H1 (cell line): ENCODE measurements at regions not wholly inside any gene's neighbourhood (a gene's known extent, or its start where the extent isn't known, plus 50 kb on each side); places are given as distances from the start of the nearest gene placed in this dataset.

Experiments
- CTCF ChIA-PET: fragments of 300-600 bp; sonication (Branson Sonifier 250); formaldehyde crosslinking; loops from one replicate; lab custom pipeline; 2021; ENCODE audit not compliant: partially characterized antibody; lab: Charles Lee
- POLR2A ChIA-PET: fragments of 300-600 bp; sonication (Branson Sonifier 250); formaldehyde crosslinking; loops from one replicate; lab custom pipeline; 2021; ENCODE audit warnings: inconsistent platforms; ENCODE audit not compliant: partially characterized antibody; lab: Charles Lee
- DNase-seq, 2 experiments: peaks; one replicate each; pipeline versions ENCODE4 v3.0.0 to v3.0.0-alpha.2; 2010 to 2022; ENCODE audit warnings: low spot score in 2 of 2, low read depth in 1 of 2, mixed read lengths in 1 of 2
- FAIRE-seq: peaks from 2 replicates; lab custom pipeline; 2011; peaks lifted over from hg19 to GRCh38; lab: Jason Lieb, UNC
- H2AFZ ChIP-seq: 2 replicates; pipeline ENCODE4 v1.8.1; 2012; ENCODE audit warnings: low read length, inconsistent platforms
- H2AK5ac ChIP-seq: 2 replicates; pipeline ENCODE4 v1.6.1; 2013; ENCODE audit warnings: low read depth, low read length
- H2BK120ac ChIP-seq: replicated peaks from 2 replicates; pipeline ENCODE3; 2013; ENCODE audit warnings: low read depth, low read length, inconsistent platforms
- H2BK12ac ChIP-seq: 2 replicates; pipeline ENCODE4 v1.6.1; 2013; ENCODE audit warnings: low read depth, low read length
- H2BK15ac ChIP-seq: 2 replicates; pipeline ENCODE4 v1.6.1; 2013; ENCODE audit warnings: low read length
- H2BK20ac ChIP-seq: 2 replicates; pipeline ENCODE4 v1.6.1; 2013; ENCODE audit warnings: low read length
- H2BK5ac ChIP-seq: 2 replicates; pipeline ENCODE4 v1.6.1; 2013; ENCODE audit warnings: low read depth, low read length
- H3K14ac ChIP-seq: 2 replicates; pipeline ENCODE4 v1.6.1; 2013; ENCODE audit warnings: inconsistent platforms; ENCODE audit not compliant: insufficient read length
- H3K18ac ChIP-seq: 2 replicates; pipeline ENCODE4 v1.6.1; 2013; ENCODE audit warnings: low read length; ENCODE audit errors: extremely low read depth
- H3K23ac ChIP-seq: 2 replicates; pipeline ENCODE4 v1.6.1; 2013; ENCODE audit warnings: inconsistent platforms; ENCODE audit not compliant: insufficient read length
- H3K23me2 ChIP-seq: 2 replicates; pipeline ENCODE4 v1.6.1; 2013; ENCODE audit warnings: low read depth, low read length
- H3K27ac ChIP-seq: 2 replicates; pipeline ENCODE4 v1.6.1; 2011; ENCODE audit warnings: low read depth, low read length, inconsistent platforms
- H3K27me3 ChIP-seq, 4 experiments: replicated peaks in 1 of 4; 1 replicate in 1 of 4; 2 replicates in 3 of 4; pipeline versions ENCODE4 v1.6.1 to v1.8.1; 2011 to 2013; ENCODE audit warnings: low read length in 3 of 4, mild to moderate bottlenecking in 3 of 4, inconsistent platforms in 2 of 4, mixed read lengths in 2 of 4, moderate library complexity in 1 of 4; ENCODE audit not compliant: control insufficient read depth in 3 of 4, insufficient read depth in 3 of 4; ENCODE audit errors: extremely low read depth in 1 of 4
- H3K36me3 ChIP-seq, 4 experiments: 2 replicates each; pipeline versions ENCODE4 v1.6.1 to v1.8.1; 2011 to 2013; ENCODE audit warnings: mild to moderate bottlenecking in 4 of 4, low read length in 3 of 4, moderate library complexity in 2 of 4, control low read depth in 1 of 4, inconsistent platforms in 1 of 4; ENCODE audit not compliant: insufficient read depth in 4 of 4, control insufficient read depth in 2 of 4
- H3K4ac ChIP-seq: replicated peaks from 2 replicates; pipeline ENCODE3; 2013; ENCODE audit warnings: low read length, low read depth, mixed read lengths, inconsistent platforms; ENCODE audit not compliant: insufficient read length
- H3K4me1 ChIP-seq, 4 experiments: replicated peaks in 1 of 4; 1 replicate in 1 of 4; 2 replicates in 3 of 4; pipeline versions ENCODE4 v1.6.1 to v1.8.1; 2011 to 2013; ENCODE audit warnings: low read length in 3 of 4, inconsistent platforms in 2 of 4, mixed read lengths in 1 of 4; ENCODE audit not compliant: insufficient read depth in 4 of 4, control insufficient read depth in 3 of 4
- H3K4me2 ChIP-seq, 2 experiments: 2 replicates each; pipeline versions ENCODE4 v1.6.1 to v1.8.1; 2011 to 2013; ENCODE audit warnings: low read depth in 2 of 2, low read length in 2 of 2, control low read depth in 1 of 2, inconsistent platforms in 1 of 2, mild to moderate bottlenecking in 1 of 2; ENCODE audit not compliant: insufficient read depth in 1 of 2
- H3K4me3 ChIP-seq, 4 experiments: fragments of 200-600, 300-600 bp in 1 of 4; sonication (generic), shearing (Covaris generic), sonication (Bioruptor Twin) in 1 of 4; 2 replicates each; pipeline versions ENCODE4 v1.5.1 to v1.8.1; 2011 to 2016; ENCODE audit warnings: low read length in 4 of 4, low read depth in 3 of 4, control low read depth in 2 of 4, inconsistent platforms in 2 of 4, mild to moderate bottlenecking in 2 of 4, mixed read lengths in 1 of 4, moderate library complexity in 1 of 4; ENCODE audit not compliant: insufficient read depth in 2 of 4; ENCODE audit errors: extremely low read depth in 1 of 4
- H3K56ac ChIP-seq: replicated peaks from 2 replicates; pipeline ENCODE3; 2013; ENCODE audit warnings: low read depth, mild to moderate bottlenecking, mixed read lengths, low read length, inconsistent platforms; ENCODE audit not compliant: insufficient read length
- H3K79me1 ChIP-seq: 2 replicates; pipeline ENCODE4 v1.6.1; 2013; ENCODE audit warnings: low read depth, low read length, control low read depth
- H3K79me2 ChIP-seq, 2 experiments: 2 replicates each; pipeline versions ENCODE4 v1.6.1 to v1.8.1; 2012 to 2013; ENCODE audit warnings: low read length in 2 of 2, mild to moderate bottlenecking in 2 of 2, inconsistent platforms in 1 of 2; ENCODE audit not compliant: insufficient read depth in 2 of 2, control insufficient read depth in 1 of 2
- H3K9ac ChIP-seq, 4 experiments: replicated peaks in 1 of 4; 1 replicate in 1 of 4; 2 replicates in 3 of 4; pipeline versions ENCODE4 v1.6.1 to v1.8.1; 2011 to 2013; ENCODE audit warnings: low read depth in 3 of 4, low read length in 3 of 4, control low read depth in 2 of 4, mild to moderate bottlenecking in 2 of 4, moderate library complexity in 2 of 4, inconsistent platforms in 1 of 4; ENCODE audit errors: extremely low read depth in 1 of 4
- H3K9me3 ChIP-seq, 2 experiments: 2 replicates each; pipeline versions ENCODE4 v1.6.1 to v1.8.1; 2012 to 2013; ENCODE audit warnings: mild to moderate bottlenecking in 2 of 2, moderate library complexity in 2 of 2, control low read depth in 1 of 2, inconsistent platforms in 1 of 2, low read depth in 1 of 2, low read length in 1 of 2, mixed read lengths in 1 of 2; ENCODE audit not compliant: insufficient read depth in 2 of 2
- H4K20me1 ChIP-seq, 2 experiments: replicated peaks in 1 of 2; 2 replicates each; pipeline versions ENCODE3 to v1.8.1; 2011 to 2013; ENCODE audit warnings: inconsistent platforms in 2 of 2, low read length in 2 of 2, mild to moderate bottlenecking in 1 of 2; ENCODE audit not compliant: insufficient read depth in 2 of 2, control insufficient read depth in 1 of 2
- H4K5ac ChIP-seq: 2 replicates; pipeline ENCODE4 v1.6.1; 2013; ENCODE audit warnings: low read length, low read depth, mixed read lengths, inconsistent platforms; ENCODE audit not compliant: insufficient read length
- H4K8ac ChIP-seq: 2 replicates; pipeline ENCODE4 v1.8.0; 2013; ENCODE audit warnings: mild to moderate bottlenecking, moderate library complexity, low read length, inconsistent platforms; ENCODE audit not compliant: insufficient read depth; ENCODE audit errors: extremely low read depth
- H4K91ac ChIP-seq: replicated peaks from 2 replicates; pipeline ENCODE3; 2013; ENCODE audit warnings: low read length, mixed read lengths, inconsistent platforms; ENCODE audit not compliant: insufficient read length
- CHD1 ChIP-seq: IDR thresholded peaks from 2 replicates; pipeline ENCODE4 v1.6.1; 2012; ENCODE audit warnings: low read depth, low read length, improper control_type of control experiment
- WGBS, 2 experiments: shearing (Covaris generic) in 1 of 2; methylation state at CpG; one replicate each; pipeline versions ENCODE4 v1.1.6 to v1.1.7; 2013 to 2015; ENCODE audit warnings: low lambda C conversion rate in 2 of 2, mixed read lengths in 2 of 2, inconsistent platforms in 1 of 2, low coverage in 1 of 2, missing lambda C conversion rate in 1 of 2; ENCODE audit not compliant: insufficient replicate concordance in 2 of 2, insufficient coverage in 1 of 2, insufficient read length in 1 of 2; ENCODE audit errors: extremely low coverage in 1 of 2, missing lambda C conversion rate in 1 of 2; 5-methylcytosine and 5-hydroxymethylcytosine counted together

- Histone ChIP-seq H2AK5ac (no peak overlapping the region), H4K8ac (no peak overlapping the region), H3K9ac (no peak overlapping the region), H3K18ac (no peak overlapping the region), H4K20me1 (no peaks in the 10 kb centered on the region), H2AFZ (no peak overlapping the region), H3K27ac (no peak overlapping the region), H3K79me1 (no peaks in the 10 kb centered on the region), H3K4me1 (peaks cover 0 to 3% (median under 1%) of the 10 kb centered on the region in 4 experiments; a peak in 2 of 7 replicates), H3K79me2 (no peaks in the 10 kb centered on the region), H3K4ac (no peak overlapping the region), H4K5ac (no peak overlapping the region), H2BK12ac (no peak overlapping the region), H3K4me3 (no peak overlapping the region), H3K14ac (no peak overlapping the region), H2BK5ac (no peak overlapping the region), H3K27me3 (no peaks in the 10 kb centered on the region), H2BK15ac (no peak overlapping the region), H3K23me2 (peaks cover 5% of the 10 kb centered on the region; the same call in 1 of the 2 replicates), H2BK20ac (0 out of 2 replicates have a peak overlapping the region, but pooled peaks have one; percentile 32), H3K23ac (no peak overlapping the region), H3K56ac (no peak overlapping the region), H4K91ac (no peak overlapping the region), H3K4me2 (no peak overlapping the region), H3K36me3 (no peaks in the 10 kb centered on the region), H3K9me3 (no peaks in the 10 kb centered on the region), H2BK120ac (no peak overlapping the region)
- ChIA-PET POLR2A (no interaction called here), CTCF (interaction anchor here (1.2 kb wide), 1 partner anchor 33 kb away, joined by 3 read pairs; no protein-coding TSS in a partner anchor)
- no peak for DNase-seq
- FAIRE-seq = no peak
- 93% methylated on average over 6 of the region's 6 CpGs; no CpG with 5 or more reads in 1 of the 2 experiments for WGBS, 2 experiments
- TF ChIP-seq CHD1 = no peak
These were observed 486.7 kb downstream of the VRK1 start for GRCh38 chr14:97283841-97284240.
